ENCODE measurements at regions not wholly inside any gene's neighbourhood (a gene's known extent, or its start where the extent isn't known, plus 50 kb on each side); places are given as distances from the start of the nearest gene placed in this dataset.
A peak's percentile ranks its signal among the peaks of the same experiment; 100 is the strongest.

GRCh38 chr16:73306901-73307413 is 259.0 kb upstream of the ZFHX3 start:
- no peak for DNase-seq (ENCODE audit: low read depth)

- no peak for DNase-seq (ENCODE audit: low read depth)
Observed at GRCh38 chr16:73304008-73304774, 256.3 kb upstream of the ZFHX3 start.

GRCh38 chr16:73302942-73303341 is 255.0 kb upstream of the ZFHX3 start:
- DNase-seq (ENCODE audit: low read depth), result no peak

GRCh38 chr16:73301984-73302383 is 254.1 kb upstream of the ZFHX3 start:
- DNase-seq (ENCODE audit: low read depth), result no peak

GRCh38 chr16:73299346-73299745 is 251.4 kb upstream of the ZFHX3 start:
- no peak for DNase-seq (ENCODE audit: low read depth)

GRCh38 chr16:73298562-73298961 is 250.6 kb upstream of the ZFHX3 start:
- DNase-seq (ENCODE audit: low read depth), result peak; percentile 17

GRCh38 chr16:73290258-73290657 is 242.3 kb upstream of the ZFHX3 start:
- DNase-seq (ENCODE audit: low read depth), result no peak

GRCh38 chr16:73289232-73289631 is 241.3 kb upstream of the ZFHX3 start:
- no peak for DNase-seq (ENCODE audit: low read depth)

GRCh38 chr16:73288520-73288919 is 240.6 kb upstream of the ZFHX3 start:
- no peak for DNase-seq (ENCODE audit: low read depth)

GRCh38 chr16:73287859-73288405 is 240.0 kb upstream of the ZFHX3 start:
- no peak for DNase-seq (ENCODE audit: low read depth)

GRCh38 chr16:73286346-73287267 is 238.7 kb upstream of the ZFHX3 start:
- DNase-seq (ENCODE audit: low read depth), result no peak

GRCh38 chr16:73285436-73286201 is 237.7 kb upstream of the ZFHX3 start:
- DNase-seq (ENCODE audit: low read depth), result no peak

- DNase-seq (ENCODE audit: low read depth), result peak; percentile 11
Observed at GRCh38 chr16:73280388-73280787, 232.5 kb upstream of the ZFHX3 start.

- no peak for DNase-seq (ENCODE audit: low read depth)
Observed at GRCh38 chr16:73279451-73279850, 231.5 kb upstream of the ZFHX3 start.

GRCh38 chr16:73277071-73277470 is 229.1 kb upstream of the ZFHX3 start:
- DNase-seq (ENCODE audit: low read depth), result no peak

- no peak for DNase-seq (ENCODE audit: low read depth)
Observed at GRCh38 chr16:73275448-73275847, 227.5 kb upstream of the ZFHX3 start.

GRCh38 chr16:73275024-73275423 is 227.1 kb upstream of the ZFHX3 start:
- no peak for DNase-seq (ENCODE audit: low read depth)

- DNase-seq (ENCODE audit: low read depth), result no peak
Observed at GRCh38 chr16:73274140-73274539, 226.2 kb upstream of the ZFHX3 start.

GRCh38 chr16:73268366-73268993 is 220.6 kb upstream of the ZFHX3 start:
- DNase-seq (ENCODE audit: low read depth), result no peak

- no peak for DNase-seq (ENCODE audit: low read depth)
Observed at GRCh38 chr16:73265935-73266334, 218.0 kb upstream of the ZFHX3 start.

All from renal cortical epithelial cell (primary cell).